ENCODE measurements at regions not wholly inside any gene's neighbourhood (a gene's known extent, or its start where the extent isn't known, plus 50 kb on each side); places are given as distances from the start of the nearest gene placed in this dataset.

GRCh38 chr12:66848967-66849366 is 170.1 kb upstream of the GRIP1 start:
- TF ChIP-seq ZNF155 (tag by site-specific recombination; IDR thresholded peaks at IDR 0.05), result no peak
- TF ChIP-seq TCF7L2 (IDR thresholded peaks at IDR 0.05; ENCODE audit: borderline replicate concordance, low read depth, low read length), result no peak
- TF ChIP-seq CTCF (tag by site-specific recombination; IDR thresholded peaks at IDR 0.05), result no peak
- TF ChIP-seq ZNF555 (tag by site-specific recombination; conservative IDR thresholded peaks at IDR 0.05), result no peak
- no peak for TF ChIP-seq ZNF513 (tag by site-specific recombination; IDR thresholded peaks at IDR 0.05)
- no peak for TF ChIP-seq ZNF24 (tag by site-specific recombination; IDR thresholded peaks at IDR 0.05)
- TF ChIP-seq BCL11A (tag by site-specific recombination; IDR thresholded peaks at IDR 0.05; ENCODE audit: low read depth), result no peak
- no peak for TF ChIP-seq ZBTB7A (tag by site-specific recombination; IDR thresholded peaks at IDR 0.05; ENCODE audit: low read depth)
- no peak for TF ChIP-seq ZNF416 (tag by site-specific recombination; IDR thresholded peaks at IDR 0.05)
- no peak for TF ChIP-seq ZNF221 (tag by site-specific recombination; IDR thresholded peaks at IDR 0.05; ENCODE audit: borderline replicate concordance)
- no peak for TF ChIP-seq ZNF280D (tag by site-specific recombination; IDR thresholded peaks at IDR 0.05)
- no peak for TF ChIP-seq ZNF549 (tag by site-specific recombination; IDR thresholded peaks at IDR 0.05)
- TF ChIP-seq YY1 (tag by site-specific recombination; IDR thresholded peaks at IDR 0.05), result no peak
- no peak for TF ChIP-seq ZNF350 (tag by site-specific recombination; IDR thresholded peaks at IDR 0.05)
